ENCODE measurements at regions not wholly inside any gene's neighbourhood (a gene's known extent, or its start where the extent isn't known, plus 50 kb on each side); places are given as distances from the start of the nearest gene placed in this dataset.

- intact Hi-C loops (cut with micrococcal nuclease) (no loop called here), dilution Hi-C loops (cut with MboI; ENCODE audit: extremely low pct_ligation_motif_present, low sequenced_read_pairs) (no loop called here)
- no peak overlapping the region for H3K4me2 ChIP-seq (ENCODE audit: insufficient read depth, low read length)
- no peaks in the 10 kb centered on the region for H3K36me3 ChIP-seq (ENCODE audit: control insufficient read depth in 2 of 2, extremely low read depth in 1 of 2, insufficient read depth in 2 of 2, low read length in 2 of 2)
- H2AFZ ChIP-seq (ENCODE audit: low read depth, low read length) = no peak overlapping the region
- FAIRE-seq (no peak), DNase-seq (ENCODE audit: low read depth, low spot score) (no peak)
- TF ChIP-seq POLR2AphosphoS5 (IDR thresholded peaks at IDR 0.05; ENCODE audit: insufficient read depth, low read depth, low read length) = no peak
- no peak for TF ChIP-seq POLR2A (IDR thresholded peaks at IDR 0.05; ENCODE audit: low read depth, low read length)
- TF ChIP-seq JUN (IDR thresholded peaks at IDR 0.05; ENCODE audit: borderline replicate concordance, insufficient read depth, insufficient read length, low read depth) = no peak
- TF ChIP-seq EZH2 (IDR thresholded peaks at IDR 0.05; ENCODE audit: borderline replicate concordance, low read depth, low read length, severe bottlenecking) = no peak
- no peak for TF ChIP-seq CTCF (IDR thresholded peaks at IDR 0.05; ENCODE audit: extremely low read depth in 1 of 2, insufficient read depth in 1 of 2, low read depth in 1 of 2, low read length in 2 of 2)
- no peak for TF ChIP-seq FOS (IDR thresholded peaks at IDR 0.05; ENCODE audit: borderline replicate concordance, insufficient read depth, low read length)
- TF ChIP-seq MAX (IDR thresholded peaks at IDR 0.05; ENCODE audit: insufficient read depth, insufficient read length) = no peak
- no peak for TF ChIP-seq GATA2 (IDR thresholded peaks at IDR 0.05; ENCODE audit: insufficient read depth, insufficient read length, low read depth, low read length)
- TF ChIP-seq MYC (IDR thresholded peaks at IDR 0.05; ENCODE audit: low read depth, low read length) = no peak
- no TSS peak for BruUV-seq (replicated peaks)
- H3K79me2 ChIP-seq (ENCODE audit: control insufficient read depth, insufficient read depth, low read length) = no peaks in the 10 kb centered on the region
- H3K4me1 ChIP-seq (ENCODE audit: control insufficient read depth, extremely low read depth, insufficient read depth, low read length) = no peaks in the 10 kb centered on the region
- H3K27ac ChIP-seq (ENCODE audit: insufficient read depth, low read depth, low read length) = no peak overlapping the region
- CTCF ChIA-PET = no interaction called here
- peaks cover 0 to 4% of the 10 kb centered on the region in 2 experiments for H3K27me3 ChIP-seq (ENCODE audit: control insufficient read depth in 2 of 2, insufficient read depth in 2 of 2, low read length in 2 of 2)
- no peak overlapping the region for H3K4me3 ChIP-seq (replicated peaks in 1 of 3; ENCODE audit: insufficient read depth in 1 of 3, low read depth in 1 of 3, low read length in 3 of 3)
- H3K9ac ChIP-seq (replicated peaks; ENCODE audit: extremely low read depth, insufficient read depth, low read length) = no peak overlapping the region
- H4K20me1 ChIP-seq (replicated peaks; ENCODE audit: control insufficient read depth, extremely low read depth, insufficient read depth, low read length) = no peaks in the 10 kb centered on the region
- POLR2A ChIA-PET = no interaction called here
- no peaks in the 10 kb centered on the region for H3K9me1 ChIP-seq (replicated peaks; ENCODE audit: control insufficient read depth, extremely low read depth, insufficient read depth, low read length)
- no peaks in the 10 kb centered on the region for H3K9me3 ChIP-seq (replicated peaks; ENCODE audit: control insufficient read depth, insufficient read depth, low read length)
These were observed 158.2 kb upstream of the DIO3 start for GRCh38 chr14:101402936-101403660.

Measured in endothelial cell of umbilical vein (primary cell).